ENCODE measurements at regions not wholly inside any gene's neighbourhood (a gene's known extent, or its start where the extent isn't known, plus 50 kb on each side); places are given as distances from the start of the nearest gene placed in this dataset.

DNA sequence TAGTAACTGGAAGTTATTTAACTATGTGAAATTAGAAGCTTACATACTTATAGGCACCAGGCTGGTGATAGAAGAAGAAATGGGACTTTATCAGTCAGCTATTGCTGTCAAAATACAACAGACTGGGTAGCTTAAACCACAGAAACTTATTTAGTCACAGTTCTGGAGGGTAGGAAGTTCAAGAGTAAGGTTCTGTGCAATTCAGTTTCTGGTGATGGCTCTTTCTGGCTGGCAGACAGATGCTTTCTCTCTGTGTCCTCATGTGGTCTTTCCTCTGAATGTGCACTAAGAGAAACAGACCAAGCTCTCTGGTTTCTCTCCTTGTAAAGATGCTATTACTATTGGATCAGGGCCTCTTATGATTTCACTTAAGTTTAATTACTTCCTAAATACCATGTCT lies 92.1 kb upstream of the ANKRD50 start:
- TF ChIP-seq, protein P1, sequence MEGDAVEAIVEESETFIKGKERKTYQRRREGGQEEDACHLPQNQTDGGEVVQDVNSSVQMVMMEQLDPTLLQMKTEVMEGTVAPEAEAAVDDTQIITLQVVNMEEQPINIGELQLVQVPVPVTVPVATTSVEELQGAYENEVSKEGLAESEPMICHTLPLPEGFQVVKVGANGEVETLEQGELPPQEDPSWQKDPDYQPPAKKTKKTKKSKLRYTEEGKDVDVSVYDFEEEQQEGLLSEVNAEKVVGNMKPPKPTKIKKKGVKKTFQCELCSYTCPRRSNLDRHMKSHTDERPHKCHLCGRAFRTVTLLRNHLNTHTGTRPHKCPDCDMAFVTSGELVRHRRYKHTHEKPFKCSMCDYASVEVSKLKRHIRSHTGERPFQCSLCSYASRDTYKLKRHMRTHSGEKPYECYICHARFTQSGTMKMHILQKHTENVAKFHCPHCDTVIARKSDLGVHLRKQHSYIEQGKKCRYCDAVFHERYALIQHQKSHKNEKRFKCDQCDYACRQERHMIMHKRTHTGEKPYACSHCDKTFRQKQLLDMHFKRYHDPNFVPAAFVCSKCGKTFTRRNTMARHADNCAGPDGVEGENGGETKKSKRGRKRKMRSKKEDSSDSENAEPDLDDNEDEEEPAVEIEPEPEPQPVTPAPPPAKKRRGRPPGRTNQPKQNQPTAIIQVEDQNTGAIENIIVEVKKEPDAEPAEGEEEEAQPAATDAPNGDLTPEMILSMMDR (IDR thresholded peaks at IDR 0.05): no peak
- no peak for TF ChIP-seq POLR2A (IDR thresholded peaks at IDR 0.05)
- Histone ChIP-seq H3K4me1 (no peaks in the 10 kb centered on the region), H3K4me3 (no peak overlapping the region), H3K9me3 (no peaks in the 10 kb centered on the region), H3K27me3 (no peaks in the 10 kb centered on the region), H3K36me3 (no peaks in the 10 kb centered on the region), H3K27ac (no peak overlapping the region)
- DNase-seq: no peak

DNA sequence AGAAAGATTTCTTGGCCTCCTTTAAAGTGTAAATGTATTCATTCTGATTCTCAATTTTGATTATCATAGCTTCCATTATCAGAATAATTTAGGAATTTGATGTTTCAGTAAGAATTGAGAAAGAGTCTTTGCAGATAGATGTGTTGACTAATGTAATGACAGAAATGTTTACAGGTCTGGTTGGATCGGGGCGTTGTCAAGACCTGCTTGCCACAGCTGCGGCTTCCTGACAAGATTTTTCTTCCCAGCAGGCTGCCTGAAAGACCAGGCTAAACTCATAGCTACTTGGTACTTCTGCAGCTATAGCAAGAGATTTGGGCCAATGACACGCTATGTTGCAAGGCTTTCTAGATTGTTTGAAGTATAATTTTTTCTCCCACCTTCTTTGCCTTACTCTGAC lies 91.5 kb upstream of the ANKRD50 start:
- Histone ChIP-seq H3K4me3 (no peak overlapping the region), H3K4me1 (no peaks in the 10 kb centered on the region), H3K27me3 (no peaks in the 10 kb centered on the region), H3K36me3 (no peaks in the 10 kb centered on the region), H3K27ac (no peak overlapping the region), H3K9me3 (no peaks in the 10 kb centered on the region)
- DNase-seq: no peak
- TF ChIP-seq, protein P1 (IDR thresholded peaks at IDR 0.05): no peak
- TF ChIP-seq POLR2A (IDR thresholded peaks at IDR 0.05): no peak

DNA sequence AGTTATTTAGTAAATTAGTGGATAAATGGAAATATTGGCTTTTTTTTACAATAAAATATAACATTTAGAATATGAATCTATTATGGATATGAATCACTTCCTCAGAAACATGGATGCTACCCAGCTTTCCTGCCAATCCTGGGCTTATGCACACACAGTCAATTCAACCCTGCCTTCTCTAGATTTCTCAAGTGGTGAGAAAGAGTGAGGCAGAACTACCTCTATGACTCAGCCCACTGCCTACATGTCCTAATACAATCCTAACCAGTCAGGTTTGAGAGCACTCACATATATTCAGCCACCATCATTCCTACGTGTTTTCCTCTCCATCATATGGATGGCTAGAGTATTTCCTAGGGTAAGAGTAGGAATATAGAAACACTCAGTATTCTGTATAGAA lies 91.1 kb upstream of the ANKRD50 start:
- Histone ChIP-seq H3K27me3 (no peaks in the 10 kb centered on the region), H3K4me3 (no peak overlapping the region), H3K9me3 (no peaks in the 10 kb centered on the region), H3K27ac (no peak overlapping the region), H3K36me3 (no peaks in the 10 kb centered on the region), H3K4me1 (no peaks in the 10 kb centered on the region)
- TF ChIP-seq POLR2A (IDR thresholded peaks at IDR 0.05): no peak
- TF ChIP-seq, protein P1 (IDR thresholded peaks at IDR 0.05): no peak
- DNase-seq: no peak

DNA sequence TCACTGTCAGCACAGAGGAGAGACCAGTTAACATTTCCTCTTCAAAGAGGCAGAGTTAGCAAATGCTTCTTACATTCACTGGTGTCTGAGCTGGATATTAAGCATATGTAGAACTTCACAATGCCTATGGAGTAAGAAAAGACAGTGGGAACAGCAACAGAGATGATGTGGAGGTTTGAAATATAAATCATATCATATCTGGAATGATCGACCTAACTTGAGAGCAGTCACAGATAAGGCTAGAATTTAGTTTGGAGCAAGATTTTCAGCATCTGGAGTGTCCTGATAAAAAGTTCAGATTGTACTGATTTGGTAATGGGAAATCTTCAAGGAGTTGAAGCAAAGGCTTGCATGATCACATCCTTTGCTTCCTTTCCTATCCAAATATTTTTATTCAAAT lies 90.5 kb upstream of the ANKRD50 start:
- Histone ChIP-seq H3K9me3 (no peaks in the 10 kb centered on the region), H3K27ac (no peak overlapping the region), H3K4me3 (no peak overlapping the region), H3K36me3 (no peaks in the 10 kb centered on the region), H3K27me3 (no peaks in the 10 kb centered on the region), H3K4me1 (no peaks in the 10 kb centered on the region)
- TF ChIP-seq, protein P1 (IDR thresholded peaks at IDR 0.05): no peak
- no peak for TF ChIP-seq POLR2A (IDR thresholded peaks at IDR 0.05)
- no peak for DNase-seq

DNA sequence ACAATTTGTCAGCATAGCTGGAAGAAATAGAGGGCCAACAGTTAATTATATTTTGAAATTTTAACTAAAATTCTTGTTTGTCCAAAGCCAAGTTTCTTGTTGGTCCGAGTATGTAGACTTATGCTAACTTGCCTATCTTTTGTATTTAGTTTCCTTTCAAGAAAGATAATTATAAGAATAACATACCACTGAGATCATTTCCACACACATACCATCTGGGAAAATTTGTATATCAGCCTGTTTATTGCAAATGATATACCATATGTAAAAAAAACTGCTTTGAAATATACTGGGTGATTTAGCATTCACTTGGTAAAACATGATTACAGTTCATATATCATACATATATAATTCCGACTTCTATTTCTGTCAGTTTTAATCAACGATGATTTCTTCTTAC lies 84.7 kb upstream of the ANKRD50 start:
- H3K9me3 ChIP-seq: no peaks in the 10 kb centered on the region
- TF ChIP-seq, protein P1 (IDR thresholded peaks at IDR 0.05): no peak
- no peak for TF ChIP-seq POLR2A (IDR thresholded peaks at IDR 0.05)
- H3K27ac ChIP-seq: no peak overlapping the region
- no peak for DNase-seq
- H3K27me3 ChIP-seq: no peaks in the 10 kb centered on the region
- H3K4me3 ChIP-seq: no peak overlapping the region
- no peaks in the 10 kb centered on the region for H3K36me3 ChIP-seq
- H3K4me1 ChIP-seq: no peaks in the 10 kb centered on the region

DNA sequence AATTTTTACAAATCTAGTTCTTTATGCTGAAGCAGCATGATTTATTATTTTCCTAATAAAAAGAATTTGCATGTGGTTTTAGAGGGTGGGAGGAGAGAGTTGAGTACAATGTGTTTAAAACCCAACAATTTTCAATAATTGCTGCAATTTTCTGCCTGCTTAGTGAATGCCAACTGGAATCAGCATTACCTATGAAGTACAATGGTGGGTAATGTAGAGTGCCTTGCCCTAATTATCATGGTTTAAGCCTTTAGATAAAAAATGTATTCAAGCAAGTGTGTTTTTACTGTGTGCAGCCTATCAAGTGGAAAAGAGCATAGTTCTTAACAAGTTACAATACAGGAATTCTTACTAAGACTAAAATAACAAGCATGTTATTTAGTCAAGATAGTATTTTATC lies 77.9 kb upstream of the ANKRD50 start:
- Histone ChIP-seq H3K36me3 (no peaks in the 10 kb centered on the region), H3K4me3 (no peak overlapping the region), H3K9me3 (no peaks in the 10 kb centered on the region), H3K27me3 (no peaks in the 10 kb centered on the region), H3K27ac (no peak overlapping the region), H3K4me1 (no peaks in the 10 kb centered on the region)
- no peak for TF ChIP-seq POLR2A (IDR thresholded peaks at IDR 0.05)
- TF ChIP-seq, protein P1 (IDR thresholded peaks at IDR 0.05): no peak
- no peak for DNase-seq
